Kidney epithelial cell (primary cell): ENCODE measurements at regions not wholly inside any gene's neighbourhood (a gene's known extent, or its start where the extent isn't known, plus 50 kb on each side); places are given as distances from the start of the nearest gene placed in this dataset.

Experiments used
- DNase-seq: peaks from one replicate; pipeline ENCODE4 v3.0.0-alpha.2; 2010; ENCODE audit warnings: low read depth
- H3K27me3 ChIP-seq: 2 replicates; pipeline ENCODE4 v1.6.0; 2011; ENCODE audit warnings: low read length; ENCODE audit not compliant: control insufficient read depth, insufficient read depth
- H3K36me3 ChIP-seq: 2 replicates; pipeline ENCODE4 v1.5.1; 2011; ENCODE audit warnings: low read length; ENCODE audit not compliant: control insufficient read depth, insufficient read depth
- H3K4me3 ChIP-seq: 2 replicates; pipeline ENCODE4 v1.5.1; 2011; ENCODE audit warnings: low read depth, mild to moderate bottlenecking, control low read depth, low read length
- CTCF ChIP-seq: IDR thresholded peaks from 2 replicates; pipeline ENCODE4 v1.5.1; 2011; ENCODE audit warnings: mild to moderate bottlenecking, moderate library complexity, low read length, control low read depth, inconsistent platforms; ENCODE audit not compliant: insufficient read depth, poor library complexity, severe bottlenecking

DNA sequence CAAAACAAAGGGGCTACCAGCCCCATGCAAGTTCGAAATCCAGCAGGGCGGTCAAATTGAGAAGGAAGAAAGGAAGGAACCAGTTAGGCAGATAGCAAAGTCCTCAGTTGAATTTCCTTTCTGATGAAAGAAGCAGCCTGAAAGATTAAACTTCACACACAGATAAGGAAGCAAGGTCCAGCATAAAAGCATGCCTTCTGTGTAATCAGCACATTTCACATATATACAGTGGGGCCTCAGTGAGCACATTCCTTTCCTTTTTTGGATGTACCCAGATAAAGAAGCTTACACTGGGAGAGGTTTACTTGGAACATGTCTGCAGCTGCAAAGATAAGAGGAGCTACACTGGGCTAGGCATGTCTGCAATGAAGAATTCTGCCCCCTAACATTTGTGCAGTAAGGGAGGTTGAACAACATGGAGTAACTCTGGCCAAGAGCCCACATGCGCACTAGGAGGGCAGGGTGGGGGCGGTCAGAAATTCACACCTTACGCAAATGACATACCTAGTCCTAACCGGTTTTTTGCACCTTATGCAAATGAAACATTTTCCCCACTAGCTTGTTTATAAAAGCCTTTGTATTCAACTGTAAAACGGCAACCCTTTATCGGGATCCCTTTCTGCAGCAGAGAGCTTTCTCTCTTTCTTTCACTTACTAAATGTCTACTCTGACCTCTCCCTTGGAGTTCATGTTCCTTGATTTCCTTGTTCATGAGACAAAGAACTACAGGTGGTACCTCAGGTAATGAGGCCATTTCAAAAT lies 149.7 kb upstream of the FBXL17 start:
- DNase-seq: no peak
- H3K4me3 ChIP-seq: no peak overlapping the region
- TF ChIP-seq CTCF: no peak
- no peaks in the 10 kb centered on the region for H3K27me3 ChIP-seq
- H3K36me3 ChIP-seq: no peaks in the 10 kb centered on the region

- no peak for TF ChIP-seq CTCF
- DNase-seq: no peak
- Histone ChIP-seq H3K27me3 (no peaks in the 10 kb centered on the region), H3K4me3 (no peak overlapping the region), H3K36me3 (no peaks in the 10 kb centered on the region)
Observed at GRCh38 chr5:108530706-108531105, 148.8 kb upstream of the FBXL17 start.

DNA sequence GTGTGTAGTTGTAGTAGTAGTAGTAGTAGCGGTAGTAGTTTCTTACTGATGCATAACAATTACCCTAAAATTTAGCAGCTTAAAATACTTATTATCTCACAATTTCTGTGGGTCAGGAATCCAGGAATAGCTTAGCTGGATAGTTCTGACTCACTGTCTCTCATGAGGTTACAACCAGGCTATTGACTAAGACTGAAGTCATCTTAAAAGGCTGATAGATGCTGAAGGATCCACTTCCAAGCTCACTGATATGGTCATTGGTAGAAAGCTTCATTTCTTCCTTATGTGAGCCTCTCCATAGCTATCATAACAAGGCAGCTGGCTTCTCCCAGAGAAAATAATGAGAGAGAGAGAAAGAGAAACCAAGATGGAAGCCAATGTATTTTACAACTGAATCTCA lies 147.5 kb upstream of the FBXL17 start:
- peak; percentile 1 for DNase-seq
- no peak for TF ChIP-seq CTCF

DNA sequence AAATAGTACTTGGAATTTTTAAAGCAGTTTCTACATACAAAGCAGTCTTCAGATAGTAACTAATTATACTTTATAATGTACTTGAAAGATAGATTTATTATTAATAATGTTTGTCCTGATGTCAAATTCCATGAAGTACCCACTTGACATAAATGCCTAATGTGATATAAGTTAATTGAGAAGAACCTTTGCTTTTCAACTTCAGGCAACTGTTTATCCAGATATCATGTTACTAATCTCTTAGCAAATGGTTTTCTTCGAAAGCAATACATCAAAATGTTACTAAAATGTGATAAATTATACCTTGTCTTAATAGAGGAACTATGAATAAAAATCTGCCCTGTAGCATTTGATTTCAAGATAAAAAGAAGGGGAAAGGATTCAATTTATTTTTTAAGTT lies 146.8 kb upstream of the FBXL17 start:
- DNase-seq: no peak
- no peak for TF ChIP-seq CTCF
- Histone ChIP-seq H3K36me3 (no peaks in the 10 kb centered on the region), H3K27me3 (no peaks in the 10 kb centered on the region), H3K4me3 (no peak overlapping the region)

More for the DNA sequence above, 147.5 kb upstream of the FBXL17 start:
- Histone ChIP-seq H3K4me3 (no peak overlapping the region), H3K36me3 (no peaks in the 10 kb centered on the region), H3K27me3 (no peaks in the 10 kb centered on the region)

DNA sequence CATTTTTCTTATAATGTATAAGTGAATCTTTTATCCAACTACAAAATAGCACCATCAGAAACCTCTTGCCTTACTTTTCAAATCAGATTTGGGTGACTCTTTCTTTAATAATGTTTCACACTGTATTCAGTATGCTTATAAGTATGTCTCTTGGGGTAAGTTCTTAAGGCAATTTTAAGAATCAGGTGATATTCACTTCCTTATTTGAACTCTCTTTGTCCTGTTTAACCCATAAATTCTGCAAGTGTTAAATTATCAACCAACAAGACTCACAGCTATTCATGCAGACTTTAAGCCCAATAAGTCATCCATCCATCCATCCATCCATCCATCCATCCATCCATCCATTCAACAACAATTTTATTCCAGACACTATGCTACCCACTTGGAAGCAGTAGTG lies 142.7 kb upstream of the FBXL17 start:
- no peak overlapping the region for H3K4me3 ChIP-seq
- no peak for DNase-seq
- no peaks in the 10 kb centered on the region for H3K36me3 ChIP-seq
- no peak for TF ChIP-seq CTCF
- no peaks in the 10 kb centered on the region for H3K27me3 ChIP-seq

DNA sequence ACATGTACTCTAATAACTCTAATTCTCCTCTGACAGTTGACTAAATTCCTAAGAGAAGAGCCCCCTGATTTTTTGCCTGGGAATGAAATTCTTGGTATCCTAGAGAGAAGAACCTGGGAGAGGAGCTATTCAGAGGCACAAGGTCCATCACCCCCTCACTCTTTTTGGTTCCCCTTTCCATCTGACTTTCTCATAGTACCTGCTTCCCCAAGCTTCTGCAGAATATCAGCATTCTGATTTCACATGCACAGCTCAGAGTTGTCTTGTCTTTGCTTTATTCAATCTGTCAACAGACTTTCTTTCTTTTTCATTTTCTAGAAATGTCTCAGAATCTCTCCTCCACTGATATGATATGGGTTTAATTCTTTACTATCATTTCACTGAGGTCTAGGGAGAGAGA lies 141.5 kb upstream of the FBXL17 start:
- no peak for DNase-seq
- TF ChIP-seq CTCF: no peak
- Histone ChIP-seq H3K4me3 (no peak overlapping the region), H3K36me3 (no peaks in the 10 kb centered on the region), H3K27me3 (no peaks in the 10 kb centered on the region)
